Caco-2 (cell line): ENCODE measurements at regions not wholly inside any gene's neighbourhood (a gene's known extent, or its start where the extent isn't known, plus 50 kb on each side); places are given as distances from the start of the nearest gene placed in this dataset.
"Not testable (repeated sequence)": the region's sequence is repeated elsewhere in the genome, so short reads cannot be mapped to it uniquely, and the experiment has no call there.

Experiments used
- BruUV-seq: library from RNA; stranded (reverse); fragments of 400-500 nt; replicated peaks from 2 replicates; lab custom pipeline; 2021; lab: Mats Ljungman, UMichigan
- CTCF ChIA-PET: fragments of 300-600 bp; sonication (Branson Sonifier 250); formaldehyde crosslinking; loops from one replicate; lab custom pipeline; 2022; ENCODE audit warnings: antibody characterized with exemption; lab: Charles Lee
- POLR2A ChIA-PET: fragments of 300-600 bp; sonication (Branson Sonifier 250); formaldehyde crosslinking; loops from one replicate; lab custom pipeline; 2022; ENCODE audit warnings: antibody characterized with exemption; lab: Charles Lee
- DNase-seq, 2 experiments: peaks; one replicate each; pipeline versions ENCODE4 v3.0.0 to v3.0.0-alpha.2; 2020 to 2022
- H3K27me3 ChIP-seq: replicated peaks from 2 replicates; pipeline ENCODE4 v1.6.0; 2011; ENCODE audit warnings: low read length; ENCODE audit not compliant: control insufficient read depth, insufficient read depth
- H3K36me3 ChIP-seq: 2 replicates; pipeline ENCODE4 v1.5.1; 2011; ENCODE audit warnings: low read length; ENCODE audit not compliant: control insufficient read depth, insufficient read depth
- H3K4me1 ChIP-seq: fragments of 250-450 bp; sonication (Bioruptor Pico); 2 replicates; pipeline ENCODE4 v1.5.1; 2020; ENCODE audit warnings: mild to moderate bottlenecking
- H3K4me3 ChIP-seq: 2 replicates; pipeline ENCODE4 v1.5.1; 2011; ENCODE audit warnings: low read depth, mild to moderate bottlenecking, control low read depth, low read length
- H3K9me3 ChIP-seq: fragments of 250-450 bp; sonication (Bioruptor Pico); 2 replicates; pipeline ENCODE4 v1.5.1; 2020; ENCODE audit warnings: mild to moderate bottlenecking, moderate library complexity
- H3K27ac Mint-ChIP-seq: one replicate; pipeline ENCODE4 v1.8.0; 2022; ENCODE audit warnings: mixed read lengths; ENCODE audit not compliant: unreplicated experiment
- H3K27me3 Mint-ChIP-seq: one replicate; pipeline ENCODE4 v1.8.0; 2022; ENCODE audit warnings: mixed read lengths; ENCODE audit not compliant: insufficient read depth, unreplicated experiment
- H3K36me3 Mint-ChIP-seq: one replicate; pipeline ENCODE4 v1.8.0; 2022; ENCODE audit warnings: mild to moderate bottlenecking, mixed read lengths; ENCODE audit not compliant: insufficient read depth, unreplicated experiment
- H3K4me1 Mint-ChIP-seq: one replicate; pipeline ENCODE4 v1.8.0; 2022; ENCODE audit warnings: low read depth, mixed read lengths; ENCODE audit not compliant: unreplicated experiment
- H3K4me3 Mint-ChIP-seq: one replicate; pipeline ENCODE4 v1.8.0; 2022; ENCODE audit warnings: mild to moderate bottlenecking, moderate library complexity, mixed read lengths; ENCODE audit not compliant: unreplicated experiment
- H3K9me3 Mint-ChIP-seq: one replicate; pipeline ENCODE4 v1.8.0; 2022; ENCODE audit warnings: mixed read lengths; ENCODE audit not compliant: unreplicated experiment
- intact Hi-C: fragments of 100-400 bp; cut with micrococcal nuclease; formaldehyde crosslinking; loops from one replicate; pipeline ENCODE4 v1.10.0; 2022; ENCODE audit not compliant: unreplicated experiment
- TF ChIP-seq, protein P1 (sequence below), 2 experiments: fragments of 200-600 bp in 1 of 2; IDR thresholded peaks; 1 replicate in 1 of 2; 2 replicates in 1 of 2; pipeline versions ENCODE4 v1.5.1 to v1.8.0; 2011 to 2022; ENCODE audit warnings: antibody characterized with exemption in 1 of 2, control low read depth in 1 of 2, inconsistent platforms in 1 of 2, low read depth in 1 of 2, low read length in 1 of 2, mild to moderate bottlenecking in 1 of 2, moderate library complexity in 1 of 2; ENCODE audit not compliant: insufficient read depth in 1 of 2, severe bottlenecking in 1 of 2, unreplicated experiment in 1 of 2

- H3K9me3 Mint-ChIP-seq, result peaks cover 8% of the 10 kb centered on the region
- no peak for DNase-seq
- H3K4me3 ChIP-seq, result no peak overlapping the region
- no peaks in the 10 kb centered on the region for H3K36me3 ChIP-seq
- CTCF ChIA-PET, result no interaction called here
- H3K4me1 ChIP-seq, result no peaks in the 10 kb centered on the region
- no peaks in the 10 kb centered on the region for H3K36me3 Mint-ChIP-seq
- intact Hi-C loops, result no loop called here
- no peak overlapping the region for H3K4me3 Mint-ChIP-seq
- no peaks in the 10 kb centered on the region for H3K27me3 ChIP-seq
- POLR2A ChIA-PET, result no interaction called here
- H3K4me1 Mint-ChIP-seq, result no peaks in the 10 kb centered on the region
- no peak overlapping the region for H3K27ac Mint-ChIP-seq
- H3K9me3 ChIP-seq, result no peaks in the 10 kb centered on the region
- no peaks in the 10 kb centered on the region for H3K27me3 Mint-ChIP-seq
- BruUV-seq, result no TSS peak
- TF ChIP-seq, protein P1, sequence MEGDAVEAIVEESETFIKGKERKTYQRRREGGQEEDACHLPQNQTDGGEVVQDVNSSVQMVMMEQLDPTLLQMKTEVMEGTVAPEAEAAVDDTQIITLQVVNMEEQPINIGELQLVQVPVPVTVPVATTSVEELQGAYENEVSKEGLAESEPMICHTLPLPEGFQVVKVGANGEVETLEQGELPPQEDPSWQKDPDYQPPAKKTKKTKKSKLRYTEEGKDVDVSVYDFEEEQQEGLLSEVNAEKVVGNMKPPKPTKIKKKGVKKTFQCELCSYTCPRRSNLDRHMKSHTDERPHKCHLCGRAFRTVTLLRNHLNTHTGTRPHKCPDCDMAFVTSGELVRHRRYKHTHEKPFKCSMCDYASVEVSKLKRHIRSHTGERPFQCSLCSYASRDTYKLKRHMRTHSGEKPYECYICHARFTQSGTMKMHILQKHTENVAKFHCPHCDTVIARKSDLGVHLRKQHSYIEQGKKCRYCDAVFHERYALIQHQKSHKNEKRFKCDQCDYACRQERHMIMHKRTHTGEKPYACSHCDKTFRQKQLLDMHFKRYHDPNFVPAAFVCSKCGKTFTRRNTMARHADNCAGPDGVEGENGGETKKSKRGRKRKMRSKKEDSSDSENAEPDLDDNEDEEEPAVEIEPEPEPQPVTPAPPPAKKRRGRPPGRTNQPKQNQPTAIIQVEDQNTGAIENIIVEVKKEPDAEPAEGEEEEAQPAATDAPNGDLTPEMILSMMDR (IDR thresholded peaks at IDR 0.05; ENCODE audit: insufficient read depth in 1 of 2, low read depth in 1 of 2, low read length in 1 of 2, severe bottlenecking in 1 of 2, unreplicated experiment in 1 of 2), result no peak
These were observed 158.0 kb downstream of the TTC6 start for GRCh38 chr14:37753459-37753858.

- DNase-seq, H3K9me3 ChIP-seq, H3K4me3 Mint-ChIP-seq, H3K27me3 ChIP-seq, H3K4me3 ChIP-seq, H3K9me3 Mint-ChIP-seq, H3K4me1 Mint-ChIP-seq, H3K36me3 Mint-ChIP-seq, H3K4me1 ChIP-seq, POLR2A ChIA-PET, H3K27me3 Mint-ChIP-seq, intact Hi-C loops, H3K27ac Mint-ChIP-seq, H3K36me3 ChIP-seq, BruUV-seq: not testable (repeated sequence)
- CTCF ChIA-PET, result interaction anchor here (0.6 kb wide), 1 partner anchor 527 kb away, joined by 3 read pairs; no protein-coding TSS in a partner anchor
These were observed 164.8 kb downstream of the TTC6 start for GRCh38 chr14:37760275-37760674.

GRCh38 chr14:37763266-37763665, 167.8 kb downstream of the TTC6 start:
- no peak for DNase-seq
- POLR2A ChIA-PET, result no interaction called here
- BruUV-seq, result no TSS peak
- H3K9me3 ChIP-seq, result no peaks in the 10 kb centered on the region; the same call in 1 of the 2 replicates
- no peak overlapping the region for H3K4me3 Mint-ChIP-seq
- no peak overlapping the region for H3K27ac Mint-ChIP-seq
- intact Hi-C loops, result no loop called here
- H3K36me3 ChIP-seq, result no peaks in the 10 kb centered on the region
- peaks cover 15% of the 10 kb centered on the region for H3K9me3 Mint-ChIP-seq
- no peaks in the 10 kb centered on the region for H3K4me1 Mint-ChIP-seq
- H3K4me1 ChIP-seq, result no peaks in the 10 kb centered on the region
- no peaks in the 10 kb centered on the region for H3K36me3 Mint-ChIP-seq
- no peaks in the 10 kb centered on the region for H3K27me3 Mint-ChIP-seq
- CTCF ChIA-PET, result no interaction called here
- TF ChIP-seq, protein P1 (IDR thresholded peaks at IDR 0.05; ENCODE audit: insufficient read depth in 1 of 2, low read depth in 1 of 2, low read length in 1 of 2, severe bottlenecking in 1 of 2, unreplicated experiment in 1 of 2), result no peak
- no peaks in the 10 kb centered on the region for H3K27me3 ChIP-seq
- no peak overlapping the region for H3K4me3 ChIP-seq

- H3K9me3 Mint-ChIP-seq, DNase-seq, H3K27me3 Mint-ChIP-seq, H3K27me3 ChIP-seq, BruUV-seq, POLR2A ChIA-PET, H3K9me3 ChIP-seq, CTCF ChIA-PET, H3K36me3 Mint-ChIP-seq, H3K4me3 ChIP-seq, H3K4me1 Mint-ChIP-seq, H3K36me3 ChIP-seq, intact Hi-C loops, H3K27ac Mint-ChIP-seq, H3K4me1 ChIP-seq: not testable (repeated sequence)
- H3K4me3 Mint-ChIP-seq, result peak overlapping the region; percentile 35
These were observed 176.9 kb downstream of the TTC6 start for GRCh38 chr14:37772283-37772682.
